Activated T-helper 2 cell treated with anti-CD3 and anti-CD28 coated beads, Interferon-gamma antibody, Interleukin-2, Interleukin-4, amounts not matched to agents 10 μg/mL and 5 μg/mL and 100 μg/mL, durations not matched to agents 14 hours and 24 hours and 36 hours (primary cell): ENCODE measurements at regions not wholly inside any gene's neighbourhood (a gene's known extent, or its start where the extent isn't known, plus 50 kb on each side); places are given as distances from the start of the nearest gene placed in this dataset.

ENCODE experiments used
- DNase-seq: peaks from one replicate; pipeline ENCODE4 v3.0.0; 2021; ENCODE audit warnings: low spot score
- H3K27ac Mint-ChIP-seq: one replicate; pipeline ENCODE4 v1.8.0; 2021; ENCODE audit warnings: mixed read lengths
- H3K27me3 Mint-ChIP-seq: one replicate; pipeline ENCODE4 v1.8.0; 2021; ENCODE audit warnings: low read depth, mixed read lengths
- H3K36me3 Mint-ChIP-seq: one replicate; pipeline ENCODE4 v1.8.0; 2021; ENCODE audit warnings: low read depth, mixed read lengths
- H3K4me1 Mint-ChIP-seq: one replicate; pipeline ENCODE4 v1.8.0; 2021; ENCODE audit warnings: low read depth, mixed read lengths
- H3K4me3 Mint-ChIP-seq: one replicate; pipeline ENCODE4 v1.8.0; 2021; ENCODE audit warnings: low read depth, mild to moderate bottlenecking, moderate library complexity, mixed read lengths
- H3K9me3 Mint-ChIP-seq: one replicate; pipeline ENCODE4 v1.8.0; 2021; ENCODE audit warnings: mixed read lengths
- intact Hi-C: fragments of 100-400 bp; cut with micrococcal nuclease; formaldehyde crosslinking; loops from one replicate; pipeline ENCODE4 v1.15.1; 2023

DNA sequence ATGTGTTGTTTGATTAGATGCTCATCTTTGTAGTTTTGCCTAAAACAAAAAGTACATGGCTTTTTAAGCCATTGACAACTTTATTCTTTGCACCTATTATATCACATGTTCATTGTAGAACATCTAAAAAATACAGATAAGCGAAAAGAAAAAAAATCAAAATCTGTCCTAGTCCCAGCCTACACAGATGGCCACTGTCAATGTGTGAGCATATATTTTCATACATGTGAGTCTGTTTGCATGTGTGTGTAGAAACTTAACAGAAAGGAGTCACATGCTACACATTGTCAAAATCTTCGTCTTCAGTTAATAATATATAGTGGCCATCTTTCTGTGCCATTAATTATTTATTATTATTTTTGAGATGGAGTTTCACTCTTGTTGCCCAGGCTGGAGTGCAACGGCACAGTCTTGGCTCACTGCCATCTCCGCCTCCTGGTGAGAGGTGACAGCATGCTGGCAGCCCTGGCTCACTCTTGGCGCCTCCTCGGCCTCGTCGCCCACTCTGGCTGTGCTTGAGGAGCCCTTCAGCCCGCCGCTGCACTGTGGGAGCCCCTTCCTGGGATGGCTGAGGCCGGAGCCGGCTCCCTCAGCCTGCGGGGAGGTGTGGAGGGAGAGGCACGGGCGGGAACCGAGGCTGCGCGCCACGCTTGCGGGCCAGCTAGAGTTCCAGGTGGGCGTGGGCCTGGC, 68.5 kb upstream of the AMZ2 start:
- Mint-ChIP-seq H3K9me3 (peaks cover 4% of the 10 kb centered on the region), H3K27ac (no peak overlapping the region), H3K36me3 (peaks cover 5% of the 10 kb centered on the region), H3K4me3 (no peak overlapping the region), H3K4me1 (peaks cover 46% of the 10 kb centered on the region), H3K27me3 (no peaks in the 10 kb centered on the region)
- intact Hi-C loops: no loop called here
- no peak for DNase-seq

DNA sequence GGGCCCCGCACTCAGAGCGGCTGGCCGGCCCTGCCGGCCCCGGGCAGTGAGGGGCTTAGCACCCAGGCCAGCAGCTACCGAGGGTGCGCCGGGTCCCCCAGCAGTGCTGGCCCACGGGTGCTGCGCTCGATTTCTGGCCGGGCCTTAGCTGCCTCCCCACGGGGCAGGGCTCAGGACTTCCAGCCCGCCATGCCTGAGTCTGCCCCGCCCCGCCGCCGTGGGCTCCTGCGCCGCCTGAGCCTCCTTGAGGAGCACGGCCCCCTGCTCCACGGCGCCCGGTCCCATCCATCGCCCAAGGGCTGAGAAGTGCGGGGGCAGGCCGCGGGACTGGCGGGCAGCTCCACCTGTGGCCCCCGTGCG, 67.9 kb upstream of the AMZ2 start:
- Mint-ChIP-seq H3K27ac (no peak overlapping the region), H3K9me3 (peaks cover 4% of the 10 kb centered on the region), H3K27me3 (no peaks in the 10 kb centered on the region), H3K4me1 (peaks cover 51% of the 10 kb centered on the region), H3K36me3 (peaks cover 6% of the 10 kb centered on the region), H3K4me3 (no peak overlapping the region)
- intact Hi-C loops: loop anchor here (1.0 to 5.0 kb wide), 7 partner anchors 21 to 283 kb away; partner anchors contain the start of genes ARSG and SLC16A6
- no peak for DNase-seq

DNA sequence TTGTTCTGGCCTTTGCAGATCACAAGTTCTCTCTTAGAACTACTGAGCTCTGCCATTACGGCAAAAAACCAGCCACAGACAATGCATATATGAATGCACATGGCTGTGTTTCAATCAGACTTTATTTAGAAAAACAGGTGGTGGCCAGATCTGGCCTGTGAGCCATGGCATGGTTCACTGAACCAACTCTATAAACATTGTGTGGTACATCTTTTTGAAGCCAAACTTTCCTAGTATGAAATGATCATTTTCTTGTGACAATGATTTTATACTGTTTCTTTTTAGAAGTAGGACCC, 65.9 kb upstream of the AMZ2 start:
- no peak for DNase-seq
- intact Hi-C loops: loop anchor here (5.0 kb wide), 2 partner anchors 110 to 165 kb away; partner anchors contain the start of genes ARSG and SLC16A6
- peak overlapping the region; percentile 49 for H3K4me3 Mint-ChIP-seq
- peaks cover 19% of the 10 kb centered on the region for H3K36me3 Mint-ChIP-seq
- peaks cover 4% of the 10 kb centered on the region for H3K9me3 Mint-ChIP-seq
- no peak overlapping the region for H3K27ac Mint-ChIP-seq
- peaks cover 53% of the 10 kb centered on the region for H3K4me1 Mint-ChIP-seq
- no peaks in the 10 kb centered on the region for H3K27me3 Mint-ChIP-seq

DNA sequence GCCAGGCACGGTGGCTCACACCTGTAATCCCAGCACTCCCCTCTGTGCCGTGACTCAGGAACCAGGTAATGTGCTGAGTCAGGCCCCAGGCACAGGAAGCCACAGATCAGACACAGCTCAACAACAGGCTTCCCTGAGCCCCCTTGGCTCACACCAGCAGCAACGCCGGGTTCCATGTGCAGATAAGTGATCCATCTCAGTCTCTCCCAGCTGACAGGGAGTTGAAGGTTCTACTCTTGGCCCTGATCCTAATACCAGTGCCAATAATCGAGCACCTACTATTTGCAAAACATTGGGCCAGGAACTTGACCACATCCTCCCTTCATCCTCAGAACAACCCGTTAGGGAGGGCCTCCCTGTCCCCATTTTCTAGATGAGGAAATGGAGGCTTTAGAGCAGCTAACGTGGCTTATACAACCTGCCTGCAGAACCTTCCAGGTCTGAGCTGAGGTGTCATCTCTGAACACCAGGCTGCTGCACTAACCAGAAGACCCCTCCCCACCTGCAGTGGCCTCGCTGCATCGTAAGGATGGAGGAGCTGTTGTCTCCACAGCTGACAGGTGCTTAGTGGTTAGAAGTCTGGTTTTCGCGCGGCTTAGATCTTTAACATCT, 64.8 kb upstream of the AMZ2 start:
- peaks cover 53% of the 10 kb centered on the region for H3K4me1 Mint-ChIP-seq

DNA sequence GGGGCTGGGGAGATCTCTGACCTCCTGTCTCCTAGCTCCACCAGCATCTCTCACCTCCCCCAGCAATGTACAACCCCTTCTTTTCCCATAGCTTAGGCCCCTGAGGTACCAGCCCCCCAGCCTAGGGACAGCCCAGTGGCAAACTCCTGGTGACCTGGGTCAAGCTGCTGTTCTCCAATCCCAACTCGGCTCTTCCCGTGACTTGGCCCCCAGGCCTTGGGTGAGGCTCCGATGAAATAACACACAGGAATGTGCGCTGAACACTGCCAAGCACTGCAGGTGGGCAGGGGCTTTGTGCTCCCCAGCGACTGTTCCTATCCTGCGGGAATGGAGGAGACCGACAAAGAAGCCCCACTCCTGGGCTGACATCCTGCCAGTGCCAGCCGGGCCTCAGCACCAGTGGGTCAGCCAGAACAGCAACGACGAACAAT, 63.7 kb upstream of the AMZ2 start:
- peak overlapping the region; percentile 83 for H3K27ac Mint-ChIP-seq
- peaks cover 21% of the 10 kb centered on the region for H3K36me3 Mint-ChIP-seq
- H3K4me1 Mint-ChIP-seq: peaks cover 53% of the 10 kb centered on the region
- intact Hi-C loops: loop anchor here (5.0 kb wide), 2 partner anchors 108 to 163 kb away; partner anchors contain the start of genes ARSG and SLC16A6
- H3K9me3 Mint-ChIP-seq: peaks cover 4% of the 10 kb centered on the region
- DNase-seq: no peak
- H3K4me3 Mint-ChIP-seq: peak overlapping the region; percentile 4
- H3K27me3 Mint-ChIP-seq: no peaks in the 10 kb centered on the region

More for the DNA sequence above, 64.8 kb upstream of the AMZ2 start:
- H3K9me3 Mint-ChIP-seq: peaks cover 4% of the 10 kb centered on the region
- H3K27me3 Mint-ChIP-seq: no peaks in the 10 kb centered on the region
- intact Hi-C loops: loop anchor here (5.0 kb wide), 2 partner anchors 109 to 164 kb away; partner anchors contain the start of genes ARSG and SLC16A6
- peaks cover 21% of the 10 kb centered on the region for H3K36me3 Mint-ChIP-seq
- H3K27ac Mint-ChIP-seq: peak overlapping the region; percentile 73
- DNase-seq: peak; percentile 54
- peak overlapping the region; percentile 66 for H3K4me3 Mint-ChIP-seq

DNA sequence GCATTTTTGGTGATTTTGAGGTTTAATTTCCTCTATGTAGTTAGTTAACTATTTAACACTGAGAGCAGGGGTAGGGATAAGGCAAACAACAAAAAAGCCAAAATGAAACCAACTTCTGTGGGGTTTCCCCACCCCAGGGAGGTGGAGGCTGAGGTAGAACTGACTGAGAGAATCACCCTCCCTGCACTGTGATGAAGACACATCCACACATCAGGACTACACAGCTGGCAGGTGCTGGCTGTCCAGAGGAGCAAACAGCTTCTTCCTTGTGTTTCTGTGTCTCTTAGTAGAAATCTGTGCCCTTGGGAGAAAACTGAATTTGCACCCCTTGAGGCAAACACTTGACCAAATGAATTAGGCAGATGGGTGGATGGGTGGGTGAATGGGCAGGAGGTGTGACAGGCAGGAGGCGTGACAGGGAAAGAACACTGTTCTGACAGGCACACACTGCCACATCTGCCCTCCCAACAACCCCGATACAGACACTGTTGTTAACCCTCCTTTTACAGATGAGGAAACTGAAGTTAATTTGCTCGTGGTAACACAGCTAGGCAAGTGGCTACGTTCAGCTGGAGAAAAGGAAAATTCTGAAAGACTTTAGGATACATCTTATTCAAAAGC, 62.9 kb upstream of the AMZ2 start:
- intact Hi-C loops: loop anchor here (5.0 kb wide), 2 partner anchors 107 to 162 kb away; partner anchors contain the start of genes ARSG and SLC16A6
- peaks cover 4% of the 10 kb centered on the region for H3K9me3 Mint-ChIP-seq
- H3K4me1 Mint-ChIP-seq: peaks cover 53% of the 10 kb centered on the region
- no peaks in the 10 kb centered on the region for H3K27me3 Mint-ChIP-seq
- DNase-seq: peak; percentile 67
- peaks cover 24% of the 10 kb centered on the region for H3K36me3 Mint-ChIP-seq
- H3K4me3 Mint-ChIP-seq: peak overlapping the region; percentile 37
- peak overlapping the region; percentile 83 for H3K27ac Mint-ChIP-seq

- peaks cover 19% of the 10 kb centered on the region for H3K36me3 Mint-ChIP-seq
- H3K27ac Mint-ChIP-seq: no peak overlapping the region
- peaks cover 47% of the 10 kb centered on the region for H3K4me1 Mint-ChIP-seq
- no peak for DNase-seq
- no peaks in the 10 kb centered on the region for H3K9me3 Mint-ChIP-seq
- H3K4me3 Mint-ChIP-seq: no peak overlapping the region
- intact Hi-C loops: no loop called here
- no peaks in the 10 kb centered on the region for H3K27me3 Mint-ChIP-seq
Measured at GRCh38 chr17:68185820-68186219, 62.0 kb upstream of the AMZ2 start.

- Mint-ChIP-seq H3K36me3 (peaks cover 20% of the 10 kb centered on the region), H3K4me3 (no peak overlapping the region), H3K9me3 (no peaks in the 10 kb centered on the region), H3K27ac (no peak overlapping the region), H3K4me1 (peaks cover 14% of the 10 kb centered on the region), H3K27me3 (peaks cover 21% of the 10 kb centered on the region)
- intact Hi-C loops: no loop called here
- DNase-seq: no peak
Measured at GRCh38 chr17:68190495-68190894, 57.3 kb upstream of the AMZ2 start.

DNA sequence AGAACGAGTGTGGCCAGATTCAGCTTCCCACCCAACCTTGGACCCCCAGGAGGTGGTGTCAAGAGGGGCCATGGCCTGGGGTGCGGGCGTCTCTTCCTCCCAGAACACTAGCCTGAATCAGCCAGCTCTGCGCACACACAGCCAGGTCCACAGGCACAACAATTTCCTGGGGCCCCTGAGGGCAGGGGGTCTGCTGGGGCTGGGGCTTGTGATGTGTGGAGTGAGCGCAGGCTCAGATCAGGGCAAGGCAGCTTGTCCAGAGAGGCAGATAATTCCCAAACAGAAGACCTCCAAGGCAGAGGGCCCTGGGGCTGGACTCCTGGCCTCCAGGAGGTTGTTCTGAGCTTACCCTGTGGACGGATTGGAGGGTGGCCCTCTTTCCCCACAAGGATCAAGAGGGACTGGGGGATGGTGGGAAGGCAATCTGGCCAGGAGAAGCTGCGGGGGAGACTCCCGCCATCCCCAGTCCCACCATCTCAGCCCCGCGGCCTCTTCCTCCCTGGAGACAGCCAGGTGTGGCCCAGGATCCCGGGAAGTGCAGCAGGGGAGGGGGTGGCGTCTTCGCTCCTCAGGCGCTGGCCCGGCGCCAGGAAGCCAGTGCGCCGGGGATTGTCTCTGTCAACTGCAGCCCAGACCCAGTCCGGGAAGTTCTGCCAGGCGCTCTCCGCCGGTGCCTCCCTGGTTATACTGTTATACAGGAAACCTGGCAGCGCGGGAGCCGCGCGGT, 52.0 kb upstream of the AMZ2 start:
- H3K4me3 Mint-ChIP-seq: peak overlapping the region; percentile 37
- no peak for DNase-seq
- no peak overlapping the region for H3K27ac Mint-ChIP-seq
- intact Hi-C loops: no loop called here
- H3K36me3 Mint-ChIP-seq: peaks cover 5% of the 10 kb centered on the region
- H3K4me1 Mint-ChIP-seq: peaks cover 19% of the 10 kb centered on the region
- no peaks in the 10 kb centered on the region for H3K9me3 Mint-ChIP-seq
- H3K27me3 Mint-ChIP-seq: peaks cover 53% of the 10 kb centered on the region

DNA sequence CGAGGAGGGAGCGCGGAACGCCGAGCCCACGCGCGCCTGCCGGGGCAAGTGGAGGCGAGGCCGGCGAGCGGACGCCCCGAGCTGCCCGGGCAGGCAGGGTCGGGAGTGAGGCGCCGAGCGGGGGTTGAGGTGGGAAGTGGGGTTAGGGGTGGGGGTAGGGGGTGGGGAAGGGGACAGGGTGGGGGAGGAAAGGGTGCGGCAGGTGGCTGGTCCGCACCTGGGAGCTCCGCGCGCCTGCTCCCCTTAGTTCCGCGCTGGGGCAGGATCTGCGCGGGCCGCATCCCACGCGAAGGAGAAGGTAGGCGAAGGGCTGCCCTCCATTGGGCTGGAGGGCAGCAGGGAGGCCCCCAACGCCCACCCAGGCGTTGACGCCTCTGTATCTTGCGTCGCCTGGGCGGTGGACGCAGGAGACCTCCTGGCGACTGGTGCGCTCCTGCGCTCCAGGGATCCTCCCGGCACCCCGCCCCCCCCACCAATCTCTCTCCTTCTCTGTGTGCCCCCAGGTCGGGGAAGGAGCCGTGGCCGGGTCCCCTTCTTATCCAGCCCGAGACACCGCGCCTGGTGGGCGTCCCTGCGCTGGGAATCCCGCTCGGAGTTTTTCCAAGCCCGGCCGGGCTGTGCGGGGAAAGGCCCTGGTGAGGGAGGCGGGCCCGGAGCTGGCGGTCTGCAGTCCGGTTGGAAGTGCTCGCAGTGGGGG, 51.3 kb upstream of the AMZ2 start:
- peak overlapping the region; percentile 45 for H3K4me3 Mint-ChIP-seq
- H3K27ac Mint-ChIP-seq: no peak overlapping the region
- intact Hi-C loops: no loop called here
- H3K9me3 Mint-ChIP-seq: no peaks in the 10 kb centered on the region
- no peak for DNase-seq
- H3K4me1 Mint-ChIP-seq: peaks cover 23% of the 10 kb centered on the region
- peaks cover 53% of the 10 kb centered on the region for H3K27me3 Mint-ChIP-seq
- H3K36me3 Mint-ChIP-seq: peaks cover 5% of the 10 kb centered on the region

GRCh38 chr17:68197091-68197996, 50.5 kb upstream of the AMZ2 start:
- Mint-ChIP-seq H3K27ac (no peak overlapping the region), H3K4me3 (peak overlapping the region; percentile 45), H3K9me3 (no peaks in the 10 kb centered on the region), H3K27me3 (peaks cover 48% of the 10 kb centered on the region), H3K36me3 (peaks cover 5% of the 10 kb centered on the region), H3K4me1 (peaks cover 23% of the 10 kb centered on the region)
- DNase-seq: no peak
- intact Hi-C loops: no loop called here
